HEK293 (cell line): ENCODE measurements at regions not wholly inside any gene's neighbourhood (a gene's known extent, or its start where the extent isn't known, plus 50 kb on each side); places are given as distances from the start of the nearest gene placed in this dataset.

ENCODE experiments used
- CTCF ChIA-PET: fragments of 350-600 bp; formaldehyde crosslinking; extraction: SDS; loops from one replicate; lab custom pipeline; 2021; ENCODE audit warnings: antibody characterized with exemption; lab: Yijun Ruan, JAX
- POLR2A ChIA-PET: fragments of 300-600 bp; formaldehyde crosslinking; extraction: SDS; loops from one replicate; lab custom pipeline; 2020; ENCODE audit warnings: antibody characterized with exemption, inconsistent platforms; lab: Yijun Ruan, JAX
- H3K27ac ChIP-seq: fragments of 200-500 bp; sonication (Bioruptor generic); 2 replicates; pipeline ENCODE4 v1.5.1; 2014; ENCODE audit warnings: low read depth, low read length, control low read depth, inconsistent platforms; ENCODE audit errors: extremely low read depth
- H3K36me3 ChIP-seq, 2 experiments: fragments of 200-500 bp in 1 of 2; sonication (Bioruptor generic) in 1 of 2; 1 replicate in 1 of 2; 2 replicates in 1 of 2; pipeline ENCODE4 v1.5.1; 2014 to 2017; ENCODE audit warnings: inconsistent platforms in 2 of 2, low read length in 2 of 2; ENCODE audit not compliant: control insufficient read depth in 2 of 2, insufficient read depth in 1 of 2
- H3K4me1 ChIP-seq: fragments of 200-500 bp; sonication (Bioruptor generic); 2 replicates; pipeline ENCODE4 v1.5.1; 2014; ENCODE audit warnings: mild to moderate bottlenecking, low read length, inconsistent platforms; ENCODE audit not compliant: control insufficient read depth, insufficient read depth
- H3K4me3 ChIP-seq: 2 replicates; pipeline ENCODE4 v1.5.1; 2011; ENCODE audit warnings: low read depth, mild to moderate bottlenecking, control low read depth, low read length, moderate library complexity
- H3K9me3 ChIP-seq: fragments of 200-500 bp; sonication (Bioruptor generic); 2 replicates; pipeline ENCODE4 v1.5.1; 2014; ENCODE audit warnings: low read depth, low read length, inconsistent platforms; ENCODE audit not compliant: control insufficient read depth, insufficient read depth
- BCL11B ChIP-seq: fragments of 450-650 bp; formaldehyde crosslinking; IDR thresholded peaks from 2 replicates; pipeline ENCODE4 v1.5.1; 2016; ENCODE audit warnings: low read depth, missing biosample characterization, missing genetic modification characterization
- GLI4 ChIP-seq: fragments of 450-650 bp; formaldehyde crosslinking; IDR thresholded peaks from 2 replicates; pipeline ENCODE4 v1.5.1; 2016; ENCODE audit warnings: missing biosample characterization, missing genetic modification characterization
- HIC1 ChIP-seq: fragments of 450-650 bp; formaldehyde crosslinking; IDR thresholded peaks from 2 replicates; pipeline ENCODE4 v1.5.1; 2016; ENCODE audit warnings: missing biosample characterization, missing genetic modification characterization
- MEIS1 ChIP-seq: sonication (generic); formaldehyde crosslinking; IDR thresholded peaks from 2 replicates; pipeline ENCODE4 v1.8.1; 2022; ENCODE audit warnings: missing genetic modification reagents, mild to moderate bottlenecking, borderline replicate concordance
- OVOL3 ChIP-seq: fragments of 450-650 bp; formaldehyde crosslinking; IDR thresholded peaks from 2 replicates; pipeline ENCODE4 v1.5.1; 2016; ENCODE audit warnings: missing biosample characterization, missing genetic modification characterization
- PATZ1 ChIP-seq: fragments of 450-650 bp; formaldehyde crosslinking; IDR thresholded peaks from 2 replicates; pipeline ENCODE4 v1.5.1; 2016; ENCODE audit warnings: missing biosample characterization, missing genetic modification characterization
- ZBTB48 ChIP-seq: fragments of 450-650 bp; formaldehyde crosslinking; IDR thresholded peaks from 2 replicates; pipeline ENCODE4 v1.5.1; 2016; ENCODE audit warnings: missing biosample characterization, missing genetic modification characterization
- ZFHX2 ChIP-seq: fragments of 450-650 bp; formaldehyde crosslinking; conservative IDR thresholded peaks from 2 replicates; pipeline ENCODE4 v1.5.1; 2016; ENCODE audit warnings: missing biosample characterization, missing genetic modification characterization
- ZFP3 ChIP-seq: fragments of 450-650 bp; formaldehyde crosslinking; IDR thresholded peaks from 2 replicates; pipeline ENCODE4 v1.5.1; 2016; ENCODE audit warnings: low read depth, missing biosample characterization, missing genetic modification characterization
- ZNF10 ChIP-seq: fragments of 450-650 bp; formaldehyde crosslinking; IDR thresholded peaks from 2 replicates; pipeline ENCODE4 v1.5.1; 2017; ENCODE audit warnings: missing biosample characterization, missing genetic modification characterization
- ZNF146 ChIP-seq: fragments of 450-650 bp; formaldehyde crosslinking; IDR thresholded peaks from 2 replicates; pipeline ENCODE4 v1.5.1; 2016; ENCODE audit warnings: missing biosample characterization, missing genetic modification characterization
- ZNF18 ChIP-seq: fragments of 450-650 bp; formaldehyde crosslinking; IDR thresholded peaks from 2 replicates; pipeline ENCODE4 v1.5.1; 2016; ENCODE audit warnings: missing biosample characterization, missing genetic modification characterization
- ZNF223 ChIP-seq: fragments of 450-650 bp; formaldehyde crosslinking; IDR thresholded peaks from 2 replicates; pipeline ENCODE4 v1.5.1; 2016; ENCODE audit warnings: missing biosample characterization, missing genetic modification characterization
- ZNF280C ChIP-seq: fragments of 450-650 bp; formaldehyde crosslinking; IDR thresholded peaks from 2 replicates; pipeline ENCODE4 v1.5.1; 2016; ENCODE audit warnings: missing biosample characterization, missing genetic modification characterization
- ZNF302 ChIP-seq: fragments of 450-650 bp; formaldehyde crosslinking; IDR thresholded peaks from 2 replicates; pipeline ENCODE4 v1.5.1; 2016; ENCODE audit warnings: missing biosample characterization, missing genetic modification characterization, low read depth
- ZNF354C ChIP-seq: fragments of 450-650 bp; formaldehyde crosslinking; IDR thresholded peaks from 2 replicates; pipeline ENCODE4 v1.5.1; 2016; ENCODE audit warnings: missing biosample characterization, missing genetic modification characterization, low read depth, borderline replicate concordance
- ZNF366 ChIP-seq: fragments of 450-650 bp; formaldehyde crosslinking; conservative IDR thresholded peaks from 2 replicates; pipeline ENCODE4 v1.5.1; 2016; ENCODE audit warnings: missing biosample characterization, missing genetic modification characterization
- ZNF391 ChIP-seq: fragments of 450-650 bp; formaldehyde crosslinking; IDR thresholded peaks from 2 replicates; pipeline ENCODE4 v1.5.1; 2016; ENCODE audit warnings: low read depth, missing biosample characterization, missing genetic modification characterization, borderline replicate concordance
- ZNF394 ChIP-seq: fragments of 450-650 bp; formaldehyde crosslinking; IDR thresholded peaks from 2 replicates; pipeline ENCODE4 v1.5.1; 2016; ENCODE audit warnings: missing biosample characterization, missing genetic modification characterization, mild to moderate bottlenecking, moderate library complexity, borderline replicate concordance
- ZNF610 ChIP-seq: fragments of 450-650 bp; formaldehyde crosslinking; IDR thresholded peaks from 2 replicates; pipeline ENCODE4 v1.5.1; 2016; ENCODE audit warnings: missing biosample characterization, missing genetic modification characterization, borderline replicate concordance
- ZNF701 ChIP-seq: fragments of 450-650 bp; formaldehyde crosslinking; IDR thresholded peaks from 2 replicates; pipeline ENCODE4 v1.5.1; 2016; ENCODE audit warnings: missing biosample characterization, missing genetic modification characterization
- ZNF792 ChIP-seq: fragments of 450-650 bp; formaldehyde crosslinking; IDR thresholded peaks from 2 replicates; pipeline ENCODE4 v1.5.1; 2016; ENCODE audit warnings: missing biosample characterization, missing genetic modification characterization
- ZSCAN16 ChIP-seq: fragments of 450-650 bp; formaldehyde crosslinking; IDR thresholded peaks from 2 replicates; pipeline ENCODE4 v1.5.1; 2016; ENCODE audit warnings: missing biosample characterization, missing genetic modification characterization
- ZSCAN23 ChIP-seq: fragments of 450-650 bp; formaldehyde crosslinking; IDR thresholded peaks from 2 replicates; pipeline ENCODE4 v1.5.1; 2016; ENCODE audit warnings: missing biosample characterization, missing genetic modification characterization

GRCh38 chr7:36076074-36076473, 77.0 kb upstream of the EEPD1 start:
- Histone ChIP-seq H3K36me3 (no peaks in the 10 kb centered on the region), H3K4me3 (no peak overlapping the region), H3K4me1 (no peaks in the 10 kb centered on the region), H3K27ac (no peak overlapping the region), H3K9me3 (no peaks in the 10 kb centered on the region)
- POLR2A ChIA-PET, result no interaction called here
- CTCF ChIA-PET, result no interaction called here
- TF ChIP-seq BCL11B (tag by site-specific recombination) (no peak), ZNF701 (tag by site-specific recombination) (no peak)

GRCh38 chr7:36078816-36079360, 74.2 kb upstream of the EEPD1 start:
- POLR2A ChIA-PET, result interaction anchor here (0.7 kb wide), 1 partner anchor 62 kb away, joined by 4 read pairs; no protein-coding TSS in a partner anchor
- no peak for TF ChIP-seq ZNF18 (tag by site-specific recombination)
- no peak for TF ChIP-seq ZNF280C (tag by site-specific recombination)
- TF ChIP-seq HIC1 (tag by site-specific recombination), result no peak
- no peak for TF ChIP-seq ZNF10 (tag by site-specific recombination)
- no peak for TF ChIP-seq ZNF302
- TF ChIP-seq ZBTB48, result no peak
- no peak for TF ChIP-seq ZNF146 (tag by site-specific recombination)
- no peak for TF ChIP-seq GLI4 (tag by site-specific recombination)
- no peak for TF ChIP-seq ZNF223 (tag by site-specific recombination)
- no peak overlapping the region for H3K4me3 ChIP-seq
- no peaks in the 10 kb centered on the region for H3K36me3 ChIP-seq
- H3K27ac ChIP-seq, result no peak overlapping the region
- CTCF ChIA-PET, result no interaction called here
- no peaks in the 10 kb centered on the region for H3K9me3 ChIP-seq
- H3K4me1 ChIP-seq, result no peaks in the 10 kb centered on the region

- Histone ChIP-seq H3K9me3 (no peaks in the 10 kb centered on the region), H3K27ac (no peak overlapping the region), H3K36me3 (no peaks in the 10 kb centered on the region), H3K4me3 (no peak overlapping the region), H3K4me1 (no peaks in the 10 kb centered on the region)
- ChIA-PET CTCF (interaction anchor here (0.6 kb wide), 1 partner anchor 57 kb away, joined by 3 read pairs; no protein-coding TSS in a partner anchor), POLR2A (no interaction called here)
- TF ChIP-seq ZNF391 (tag by site-specific recombination), result no peak
- TF ChIP-seq ZNF366, result no peak
- no peak for TF ChIP-seq MEIS1 (CRISPR knock-in tag)
- no peak for TF ChIP-seq PATZ1 (tag by site-specific recombination)
- TF ChIP-seq ZFP3 (tag by site-specific recombination), result no peak
- no peak for TF ChIP-seq OVOL3 (tag by site-specific recombination)
- TF ChIP-seq ZNF701 (tag by site-specific recombination), result no peak
- no peak for TF ChIP-seq ZNF792 (tag by site-specific recombination)
- TF ChIP-seq ZNF394, result no peak
- TF ChIP-seq ZSCAN23 (tag by site-specific recombination), result no peak
- TF ChIP-seq ZNF354C, result no peak
- no peak for TF ChIP-seq ZNF610 (tag by site-specific recombination)
- no peak for TF ChIP-seq ZFHX2
- TF ChIP-seq ZSCAN16 (tag by site-specific recombination), result no peak
Observed at GRCh38 chr7:36079446-36080025, 73.5 kb upstream of the EEPD1 start.
